ENCODE measurements at regions not wholly inside any gene's neighbourhood (a gene's known extent, or its start where the extent isn't known, plus 50 kb on each side); places are given as distances from the start of the nearest gene placed in this dataset.

DNA sequence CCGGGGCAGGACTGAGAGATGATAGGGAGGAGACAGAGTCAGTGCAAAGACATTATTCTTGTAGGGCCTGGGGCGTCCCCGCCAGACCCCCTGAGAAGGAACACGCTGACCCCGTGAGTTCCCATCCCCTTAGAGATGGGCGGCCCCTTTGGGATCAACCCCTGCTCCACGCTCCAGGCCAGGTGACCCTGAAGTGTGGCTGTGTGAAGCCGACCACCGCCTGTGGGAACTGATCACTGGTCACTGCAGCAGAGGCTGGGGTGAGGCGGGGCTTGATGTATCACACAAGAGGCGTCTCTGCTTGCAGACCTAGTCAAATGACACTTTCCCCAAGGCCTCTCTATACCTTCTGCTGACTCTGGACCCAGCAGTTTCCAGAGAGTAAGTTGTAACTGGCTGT, 157.4 kb upstream of the TWIST2 start:
- TF ChIP-seq, protein P1, sequence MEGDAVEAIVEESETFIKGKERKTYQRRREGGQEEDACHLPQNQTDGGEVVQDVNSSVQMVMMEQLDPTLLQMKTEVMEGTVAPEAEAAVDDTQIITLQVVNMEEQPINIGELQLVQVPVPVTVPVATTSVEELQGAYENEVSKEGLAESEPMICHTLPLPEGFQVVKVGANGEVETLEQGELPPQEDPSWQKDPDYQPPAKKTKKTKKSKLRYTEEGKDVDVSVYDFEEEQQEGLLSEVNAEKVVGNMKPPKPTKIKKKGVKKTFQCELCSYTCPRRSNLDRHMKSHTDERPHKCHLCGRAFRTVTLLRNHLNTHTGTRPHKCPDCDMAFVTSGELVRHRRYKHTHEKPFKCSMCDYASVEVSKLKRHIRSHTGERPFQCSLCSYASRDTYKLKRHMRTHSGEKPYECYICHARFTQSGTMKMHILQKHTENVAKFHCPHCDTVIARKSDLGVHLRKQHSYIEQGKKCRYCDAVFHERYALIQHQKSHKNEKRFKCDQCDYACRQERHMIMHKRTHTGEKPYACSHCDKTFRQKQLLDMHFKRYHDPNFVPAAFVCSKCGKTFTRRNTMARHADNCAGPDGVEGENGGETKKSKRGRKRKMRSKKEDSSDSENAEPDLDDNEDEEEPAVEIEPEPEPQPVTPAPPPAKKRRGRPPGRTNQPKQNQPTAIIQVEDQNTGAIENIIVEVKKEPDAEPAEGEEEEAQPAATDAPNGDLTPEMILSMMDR (IDR thresholded peaks at IDR 0.05), result no peak
- no peak for TF ChIP-seq ZFX (IDR thresholded peaks at IDR 0.05; ENCODE audit: borderline replicate concordance)
